Naive thymus-derived CD4-positive, alpha-beta T cell (primary cell): ENCODE measurements at regions not wholly inside any gene's neighbourhood (a gene's known extent, or its start where the extent isn't known, plus 50 kb on each side); places are given as distances from the start of the nearest gene placed in this dataset.

Source experiments
- ATAC-seq: fragments of 150-1000 bp; cut with Tn5 transposase; 2 replicates; pipeline ENCODE4 v1.10.0; 2021; ENCODE audit warnings: mild to moderate bottlenecking, moderate library complexity
- CTCF ChIA-PET: fragments of 350-600 bp; sonication (Branson Sonifier 250); formaldehyde crosslinking; loops from one replicate; lab custom pipeline; 2021; ENCODE audit warnings: antibody characterized with exemption; lab: Charles Lee
- POLR2A ChIA-PET: fragments of 350-600 bp; sonication (Branson Sonifier 250); formaldehyde crosslinking; loops from one replicate; lab custom pipeline; 2021; ENCODE audit warnings: antibody characterized with exemption, inconsistent platforms; lab: Charles Lee
- DNase-seq, 9 donors: peaks; one replicate each; pipeline versions ENCODE4 v3.0.0 to v3.0.0-alpha.2; 2020 to 2022; ENCODE audit warnings: mixed read lengths in 1 of 9
- H3K27ac ChIP-seq: one replicate; pipeline ENCODE4 v1.7.0; 2013; ENCODE audit warnings: mild to moderate bottlenecking, low read depth, low read length, moderate library complexity
- H3K27me3 ChIP-seq, 2 donors: one replicate each; pipeline ENCODE4 v1.7.0; 2013; ENCODE audit warnings: low read length in 2 of 2, mild to moderate bottlenecking in 2 of 2, moderate library complexity in 2 of 2; ENCODE audit not compliant: control insufficient read depth in 2 of 2, insufficient read depth in 2 of 2
- H3K36me3 ChIP-seq, 3 experiments: 1 replicate in 2 of 3; 2 replicates in 1 of 3; pipeline ENCODE4 v1.7.0; 2013; ENCODE audit warnings: low read length in 3 of 3, mild to moderate bottlenecking in 3 of 3, moderate library complexity in 1 of 3; ENCODE audit not compliant: insufficient read depth in 3 of 3, control insufficient read depth in 2 of 3
- H3K4me1 ChIP-seq, 2 donors: one replicate each; pipeline ENCODE4 v1.7.0; 2013; ENCODE audit warnings: low read length in 2 of 2, mild to moderate bottlenecking in 2 of 2, moderate library complexity in 1 of 2; ENCODE audit not compliant: control insufficient read depth in 2 of 2, insufficient read depth in 2 of 2
- H3K4me3 ChIP-seq: 2 replicates; pipeline ENCODE4 v1.7.0; 2013; ENCODE audit warnings: mild to moderate bottlenecking, low read length
- H3K9me3 ChIP-seq, 3 experiments: 1 replicate in 2 of 3; 2 replicates in 1 of 3; pipeline ENCODE4 v1.7.0; 2013; ENCODE audit warnings: low read length in 3 of 3; ENCODE audit not compliant: control insufficient read depth in 2 of 3
- H3K27ac Mint-ChIP-seq, 9 donors: one replicate each; pipeline ENCODE4 v1.8.0; 2020 to 2022; ENCODE audit warnings: mixed read lengths in 9 of 9, mild to moderate bottlenecking in 8 of 9, moderate library complexity in 5 of 9, inconsistent platforms in 2 of 9
- H3K27me3 Mint-ChIP-seq, 5 donors: one replicate each; pipeline ENCODE4 v1.8.0; 2021 to 2022; ENCODE audit warnings: mixed read lengths in 5 of 5, mild to moderate bottlenecking in 1 of 5
- H3K36me3 Mint-ChIP-seq, 5 donors: one replicate each; pipeline ENCODE4 v1.8.0; 2020 to 2022; ENCODE audit warnings: mixed read lengths in 5 of 5, mild to moderate bottlenecking in 3 of 5, inconsistent platforms in 1 of 5
- H3K4me1 Mint-ChIP-seq, 7 donors: one replicate each; pipeline ENCODE4 v1.8.0; 2020 to 2022; ENCODE audit warnings: mixed read lengths in 7 of 7, mild to moderate bottlenecking in 3 of 7, inconsistent platforms in 1 of 7
- H3K4me3 Mint-ChIP-seq, 10 donors: one replicate each; pipeline ENCODE4 v1.8.0; 2020 to 2022; ENCODE audit warnings: mild to moderate bottlenecking in 10 of 10, mixed read lengths in 10 of 10, moderate library complexity in 6 of 10, inconsistent platforms in 2 of 10
- H3K9me3 Mint-ChIP-seq, 11 donors: one replicate each; pipeline ENCODE4 v1.8.0; 2020 to 2022; ENCODE audit warnings: mixed read lengths in 11 of 11, mild to moderate bottlenecking in 4 of 11, inconsistent platforms in 1 of 11, moderate library complexity in 1 of 11
- intact Hi-C, 2 donors: fragments of 100-400 bp; cut with micrococcal nuclease; formaldehyde crosslinking; loops; one replicate each; pipeline ENCODE4 v1.15.1; 2023

- no peaks in the 10 kb centered on the region for H3K27me3 ChIP-seq
- peaks cover 0 to 12% (median 0%) of the 10 kb centered on the region in 7 donors for H3K4me1 Mint-ChIP-seq
- no peak overlapping the region for H3K27ac Mint-ChIP-seq
- H3K4me3 Mint-ChIP-seq: no peak overlapping the region
- peaks cover 0 to 1% (median 0%) of the 10 kb centered on the region in 11 donors for H3K9me3 Mint-ChIP-seq
- no peaks in the 10 kb centered on the region for H3K36me3 ChIP-seq
- H3K4me3 ChIP-seq: no peak overlapping the region
- DNase-seq: no peak
- no peaks in the 10 kb centered on the region for H3K9me3 ChIP-seq
- H3K4me1 ChIP-seq: no peaks in the 10 kb centered on the region
- peaks cover 0 to 14% (median 5%) of the 10 kb centered on the region in 5 donors for H3K27me3 Mint-ChIP-seq
- no peaks in the 10 kb centered on the region for H3K36me3 Mint-ChIP-seq
- no peak for ATAC-seq
- intact Hi-C loops: no loop called here
- H3K27ac ChIP-seq: no peak overlapping the region
- ChIA-PET CTCF (no interaction called here), POLR2A (no interaction called here)
Observed at GRCh38 chr6:168876956-168877355, 376.7 kb downstream of the THBS2 start.

GRCh38 chr6:168875811-168876576, 377.7 kb downstream of the THBS2 start:
- Histone ChIP-seq H3K4me1 (no peaks in the 10 kb centered on the region), H3K9me3 (no peaks in the 10 kb centered on the region), H3K27me3 (no peaks in the 10 kb centered on the region), H3K4me3 (no peak overlapping the region), H3K36me3 (no peaks in the 10 kb centered on the region), H3K27ac (no peak overlapping the region)
- POLR2A ChIA-PET: no interaction called here
- Mint-ChIP-seq H3K27ac (no peak overlapping the region), H3K27me3 (peaks cover 0 to 14% (median 3%) of the 10 kb centered on the region in 5 donors), H3K36me3 (no peaks in the 10 kb centered on the region), H3K4me3 (no peak overlapping the region), H3K9me3 (peaks cover 0 to 1% (median 0%) of the 10 kb centered on the region in 11 donors), H3K4me1 (peaks cover 0 to 12% (median 0%) of the 10 kb centered on the region in 7 donors)
- no peak for ATAC-seq
- DNase-seq: no peak
- intact Hi-C loops: no loop called here
- CTCF ChIA-PET: interaction anchor here (0.7 kb wide), 1 partner anchor 338 kb away, joined by 3 read pairs; no protein-coding TSS in a partner anchor

- Mint-ChIP-seq H3K9me3 (peaks cover 0 to 1% (median 0%) of the 10 kb centered on the region in 11 donors), H3K27ac (no peak overlapping the region), H3K36me3 (no peaks in the 10 kb centered on the region)
Observed at GRCh38 chr6:168874637-168875036, 379.0 kb downstream of the THBS2 start.

DNA sequence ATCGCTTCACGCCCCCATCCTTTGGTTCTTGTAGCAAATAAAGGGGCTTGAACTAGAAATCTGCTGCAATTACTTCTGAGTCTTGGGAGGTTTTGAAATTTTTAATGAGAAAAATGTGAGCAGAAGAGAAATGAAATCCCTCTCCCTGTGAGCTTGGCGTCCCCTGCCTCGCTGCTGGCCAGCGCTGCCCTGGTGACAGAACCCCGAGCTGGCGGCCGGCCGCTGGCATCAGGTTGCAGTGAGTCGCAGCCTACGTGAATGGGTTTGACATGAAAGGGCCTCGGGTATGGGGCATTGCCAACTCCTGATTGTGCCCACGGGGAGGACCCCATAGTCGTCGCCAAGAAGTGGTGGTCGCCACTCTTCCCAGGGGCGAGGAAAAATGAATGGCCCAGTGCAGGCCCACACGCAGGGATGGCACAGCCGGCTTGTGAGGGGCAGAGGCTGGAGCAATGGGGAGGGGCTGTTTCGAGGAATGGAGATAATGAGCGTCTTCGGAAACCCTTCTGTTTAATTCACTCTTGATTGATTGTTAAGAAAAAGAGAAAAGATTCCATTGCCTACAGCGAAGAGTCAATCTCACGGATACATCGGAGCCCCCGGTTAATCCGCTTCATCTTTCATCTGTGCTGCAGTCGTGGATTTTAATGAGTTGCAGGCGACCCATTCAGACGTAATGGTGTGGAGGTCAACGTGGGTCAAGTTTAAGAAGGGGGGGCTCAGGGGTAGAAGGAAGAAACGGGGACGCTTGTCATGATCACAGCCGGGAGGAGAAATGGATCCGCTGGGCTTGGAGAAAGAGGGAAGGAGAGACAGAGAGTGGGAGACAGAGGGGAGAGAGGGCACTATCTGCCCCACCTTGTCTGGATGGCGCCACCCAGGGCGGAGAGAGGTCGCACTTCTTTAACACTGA, 380.1 kb downstream of the THBS2 start:
- ChIA-PET CTCF (no interaction called here), POLR2A (no interaction called here)
- Mint-ChIP-seq H3K36me3 (no peaks in the 10 kb centered on the region), H3K9me3 (peaks cover 0 to 1% (median 0%) of the 10 kb centered on the region in 11 donors), H3K27me3 (peaks cover 0 to 14% (median 3%) of the 10 kb centered on the region in 5 donors), H3K4me3 (no peak overlapping the region), H3K4me1 (peaks cover 0 to 12% (median 0%) of the 10 kb centered on the region in 7 donors), H3K27ac (no peak overlapping the region)
- intact Hi-C loops: no loop called here
- H3K36me3 ChIP-seq: no peaks in the 10 kb centered on the region
- H3K27me3 ChIP-seq: no peaks in the 10 kb centered on the region
- no peaks in the 10 kb centered on the region for H3K9me3 ChIP-seq
- H3K4me1 ChIP-seq: no peaks in the 10 kb centered on the region
- no peak overlapping the region for H3K4me3 ChIP-seq
- no peak for ATAC-seq
- H3K27ac ChIP-seq: no peak overlapping the region
- no peak for DNase-seq

More at GRCh38 chr6:168874637-168875036, 379.0 kb downstream of the THBS2 start:
- Histone ChIP-seq H3K27me3 (no peaks in the 10 kb centered on the region), H3K36me3 (no peaks in the 10 kb centered on the region), H3K27ac (no peak overlapping the region), H3K4me1 (no peaks in the 10 kb centered on the region), H3K9me3 (no peaks in the 10 kb centered on the region), H3K4me3 (no peak overlapping the region)
- ATAC-seq: no peak
- H3K4me1 Mint-ChIP-seq: peaks cover 0 to 12% (median 0%) of the 10 kb centered on the region in 7 donors
- H3K4me3 Mint-ChIP-seq: no peak overlapping the region
- ChIA-PET CTCF (no interaction called here), POLR2A (no interaction called here)
- H3K27me3 Mint-ChIP-seq: peaks cover 0 to 14% (median 3%) of the 10 kb centered on the region in 5 donors
- intact Hi-C loops: no loop called here
- DNase-seq: no peak

DNA sequence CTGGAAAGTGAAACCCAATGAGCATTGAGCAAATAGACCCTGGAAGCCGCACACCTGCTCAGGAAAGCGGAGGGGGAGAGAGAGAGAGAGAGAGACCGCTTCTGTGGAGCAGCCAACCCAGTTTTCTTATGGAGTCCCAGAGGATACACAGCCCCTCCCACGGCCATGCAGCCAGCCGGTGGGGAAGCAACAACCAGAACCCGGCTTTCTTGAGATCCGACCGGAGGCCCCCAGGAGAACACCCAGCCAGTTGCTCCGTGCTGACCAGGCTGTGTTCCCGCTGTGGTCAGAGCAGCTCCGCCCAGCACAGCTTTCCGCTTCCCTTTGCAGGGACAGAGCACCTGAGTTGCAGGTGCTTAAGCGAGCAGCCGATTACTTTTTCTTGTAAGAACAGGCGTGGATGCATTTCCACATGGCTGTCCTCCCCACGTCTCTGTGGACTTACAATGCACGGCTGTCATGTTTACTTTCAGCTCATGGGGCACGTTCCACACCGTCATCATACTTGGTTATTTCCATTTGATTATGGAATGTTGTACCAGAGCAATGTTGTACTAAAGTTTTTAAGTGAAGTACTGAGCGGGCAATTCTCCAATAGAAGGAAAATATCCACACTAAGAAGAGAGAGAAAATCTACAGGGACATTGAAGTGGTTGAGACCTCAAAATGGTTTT, 381.9 kb downstream of the THBS2 start:
- Histone ChIP-seq H3K4me1 (no peaks in the 10 kb centered on the region), H3K27me3 (no peaks in the 10 kb centered on the region), H3K27ac (no peak overlapping the region), H3K4me3 (no peak overlapping the region), H3K9me3 (no peaks in the 10 kb centered on the region), H3K36me3 (no peaks in the 10 kb centered on the region)
- ChIA-PET CTCF (no interaction called here), POLR2A (no interaction called here)
- DNase-seq (no peak), ATAC-seq (no peak)
- H3K27ac Mint-ChIP-seq: no peak overlapping the region
- peaks cover 0 to 1% (median 0%) of the 10 kb centered on the region in 11 donors for H3K9me3 Mint-ChIP-seq
- peaks cover 0 to 14% (median 3%) of the 10 kb centered on the region in 5 donors for H3K27me3 Mint-ChIP-seq
- intact Hi-C loops: no loop called here
- H3K4me1 Mint-ChIP-seq: peaks cover 0 to 12% (median 0%) of the 10 kb centered on the region in 7 donors
- H3K36me3 Mint-ChIP-seq: no peaks in the 10 kb centered on the region
- H3K4me3 Mint-ChIP-seq: no peak overlapping the region

DNA sequence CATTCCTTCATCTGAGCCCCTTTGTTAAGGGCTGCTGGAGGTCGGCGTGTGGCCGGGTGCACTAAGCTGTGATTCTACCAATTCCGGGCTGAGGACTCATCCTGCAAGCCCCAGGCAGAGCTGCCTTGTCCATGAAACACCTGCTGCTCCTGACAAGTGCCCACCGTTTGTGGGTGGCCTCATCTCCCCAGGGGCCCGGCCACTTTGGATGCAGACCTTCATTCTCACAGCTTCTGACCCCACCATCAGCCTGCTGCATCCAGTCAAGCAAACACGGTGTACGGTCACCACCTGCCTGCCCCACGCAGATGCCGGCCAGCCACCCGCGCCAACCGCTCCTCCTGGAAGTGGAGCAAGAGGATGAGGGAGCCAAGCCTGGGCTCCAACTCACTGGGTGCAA, 382.7 kb downstream of the THBS2 start:
- H3K4me3 ChIP-seq: no peak overlapping the region
- POLR2A ChIA-PET: no interaction called here

More for the DNA sequence above, 382.7 kb downstream of the THBS2 start:
- H3K36me3 ChIP-seq: no peaks in the 10 kb centered on the region
- Mint-ChIP-seq H3K4me3 (no peak overlapping the region), H3K27me3 (peaks cover 0 to 14% (median 3%) of the 10 kb centered on the region in 5 donors), H3K27ac (no peak overlapping the region), H3K4me1 (peaks cover 0 to 9% (median 0%) of the 10 kb centered on the region in 7 donors), H3K9me3 (peaks cover 0 to 1% (median 0%) of the 10 kb centered on the region in 11 donors), H3K36me3 (no peaks in the 10 kb centered on the region)
- no peaks in the 10 kb centered on the region for H3K9me3 ChIP-seq
- no peaks in the 10 kb centered on the region for H3K4me1 ChIP-seq
- intact Hi-C loops: no loop called here
- CTCF ChIA-PET: no interaction called here
- H3K27me3 ChIP-seq: no peaks in the 10 kb centered on the region
- no peak overlapping the region for H3K27ac ChIP-seq
- no peak for ATAC-seq
- DNase-seq: no peak
